Activated CD4-positive, alpha-beta memory T cell treated with anti-CD3 and anti-CD28 coated beads, Interleukin-2, amount 10 ng/mL, durations not matched to agents 7 days and 5 days (primary cell): ENCODE measurements at regions not wholly inside any gene's neighbourhood (a gene's known extent, or its start where the extent isn't known, plus 50 kb on each side); places are given as distances from the start of the nearest gene placed in this dataset.

Experiments used
- CTCF ChIA-PET: fragments of 350-600 bp; sonication (Branson Sonifier 250); formaldehyde crosslinking; loops from one replicate; lab custom pipeline; 2021; ENCODE audit warnings: antibody characterized with exemption, inconsistent platforms; lab: Charles Lee
- POLR2A ChIA-PET: fragments of 350-600 bp; sonication (Branson Sonifier 250); formaldehyde crosslinking; loops from one replicate; lab custom pipeline; 2021; ENCODE audit warnings: antibody characterized with exemption; lab: Charles Lee
- DNase-seq: peaks from one replicate; pipeline ENCODE4 v3.0.0-alpha.2; 2020
- H3K27ac Mint-ChIP-seq: one replicate; pipeline ENCODE4 v1.8.0; 2021; ENCODE audit warnings: mild to moderate bottlenecking, mixed read lengths
- H3K27me3 Mint-ChIP-seq: one replicate; pipeline ENCODE4 v1.8.0; 2021; ENCODE audit warnings: mixed read lengths
- H3K36me3 Mint-ChIP-seq: one replicate; pipeline ENCODE4 v1.8.0; 2021; ENCODE audit warnings: low read depth, mixed read lengths
- H3K4me1 Mint-ChIP-seq: one replicate; pipeline ENCODE4 v1.8.0; 2021; ENCODE audit warnings: mixed read lengths
- H3K4me3 Mint-ChIP-seq: one replicate; pipeline ENCODE4 v1.8.0; 2021; ENCODE audit warnings: mild to moderate bottlenecking, mixed read lengths
- H3K9me3 Mint-ChIP-seq: one replicate; pipeline ENCODE4 v1.8.0; 2021; ENCODE audit warnings: mixed read lengths

- H3K4me1 Mint-ChIP-seq = peaks cover 32% of the 10 kb centered on the region
- H3K9me3 Mint-ChIP-seq = peaks cover 2% of the 10 kb centered on the region
- no peaks in the 10 kb centered on the region for H3K36me3 Mint-ChIP-seq
- POLR2A ChIA-PET = interaction anchor here (0.9 kb wide), 1 partner anchor 15 kb away, joined by 3 read pairs; no protein-coding TSS in a partner anchor
- H3K27me3 Mint-ChIP-seq = peaks cover 12% of the 10 kb centered on the region
- CTCF ChIA-PET = interaction anchor here (1.6 kb wide), 2 partner anchors 16 to 98 kb away, joined by 4 to 7 read pairs; partner anchors contain the start of gene MACIR
- H3K27ac Mint-ChIP-seq = peak overlapping the region; percentile 36
- no peak for DNase-seq
- H3K4me3 Mint-ChIP-seq = no peak overlapping the region
These were observed 98.0 kb downstream of the MACIR start for GRCh38 chr5:103356350-103357091.

GRCh38 chr5:103355579-103355978 lies 97.0 kb downstream of the MACIR start:
- Mint-ChIP-seq H3K27ac (no peak overlapping the region), H3K4me1 (peaks cover 32% of the 10 kb centered on the region), H3K36me3 (no peaks in the 10 kb centered on the region), H3K9me3 (peaks cover 2% of the 10 kb centered on the region), H3K27me3 (peaks cover 15% of the 10 kb centered on the region), H3K4me3 (no peak overlapping the region)
- ChIA-PET CTCF (interaction anchor here (1.6 kb wide), 2 partner anchors 15 to 97 kb away, joined by 4 to 7 read pairs; partner anchors contain the start of gene MACIR), POLR2A (no interaction called here)
- DNase-seq = no peak

GRCh38 chr5:103354446-103354845 lies 95.9 kb downstream of the MACIR start:
- DNase-seq = no peak
- Mint-ChIP-seq H3K9me3 (peaks cover 2% of the 10 kb centered on the region), H3K27ac (no peak overlapping the region), H3K4me1 (peaks cover 32% of the 10 kb centered on the region), H3K36me3 (no peaks in the 10 kb centered on the region), H3K27me3 (peaks cover 25% of the 10 kb centered on the region), H3K4me3 (no peak overlapping the region)
- POLR2A ChIA-PET = no interaction called here
- CTCF ChIA-PET = no interaction called here

- Mint-ChIP-seq H3K4me3 (no peak overlapping the region), H3K27ac (no peak overlapping the region), H3K36me3 (no peaks in the 10 kb centered on the region), H3K4me1 (peaks cover 32% of the 10 kb centered on the region), H3K9me3 (peaks cover 2% of the 10 kb centered on the region), H3K27me3 (peaks cover 27% of the 10 kb centered on the region)
- POLR2A ChIA-PET = no interaction called here
- CTCF ChIA-PET = no interaction called here
- DNase-seq = no peak
These were observed 95.0 kb downstream of the MACIR start for GRCh38 chr5:103353581-103353980.

GRCh38 chr5:103347716-103348423 lies 89.3 kb downstream of the MACIR start:
- no peak for DNase-seq
- POLR2A ChIA-PET = no interaction called here
- Mint-ChIP-seq H3K4me1 (peaks cover 3% of the 10 kb centered on the region), H3K9me3 (peaks cover 6% of the 10 kb centered on the region), H3K27me3 (peaks cover 32% of the 10 kb centered on the region), H3K27ac (no peak overlapping the region), H3K4me3 (no peak overlapping the region), H3K36me3 (no peaks in the 10 kb centered on the region)
- CTCF ChIA-PET = no interaction called here

- Mint-ChIP-seq H3K4me1 (peaks cover 9% of the 10 kb centered on the region), H3K27ac (no peak overlapping the region), H3K9me3 (peaks cover 11% of the 10 kb centered on the region), H3K36me3 (peaks cover 11% of the 10 kb centered on the region), H3K4me3 (no peak overlapping the region), H3K27me3 (peaks cover 21% of the 10 kb centered on the region)
- ChIA-PET CTCF (no interaction called here), POLR2A (no interaction called here)
- DNase-seq = no peak
These were observed 87.7 kb downstream of the MACIR start for GRCh38 chr5:103346162-103346748.

GRCh38 chr5:103345461-103345860 lies 86.9 kb downstream of the MACIR start:
- ChIA-PET POLR2A (no interaction called here), CTCF (no interaction called here)
- DNase-seq = no peak
- Mint-ChIP-seq H3K36me3 (peaks cover 11% of the 10 kb centered on the region), H3K4me1 (peaks cover 17% of the 10 kb centered on the region), H3K4me3 (no peak overlapping the region), H3K27ac (no peak overlapping the region), H3K9me3 (peaks cover 11% of the 10 kb centered on the region), H3K27me3 (peaks cover 20% of the 10 kb centered on the region)

- Mint-ChIP-seq H3K9me3 (peaks cover 11% of the 10 kb centered on the region), H3K4me3 (peak overlapping the region; percentile 9), H3K4me1 (peaks cover 21% of the 10 kb centered on the region), H3K27me3 (peaks cover 21% of the 10 kb centered on the region), H3K36me3 (peaks cover 11% of the 10 kb centered on the region), H3K27ac (peak overlapping the region; percentile 36)
- POLR2A ChIA-PET = interaction anchor here (1.0 to 1.7 kb wide), 3 partner anchors 16 to 221 kb away, joined by 3 to 7 read pairs (median 3); partner anchors contain the start of genes GIN1 and MACIR
- CTCF ChIA-PET = interaction anchor here (1.2 kb wide), 1 partner anchor 15 kb away, joined by 4 read pairs; no protein-coding TSS in a partner anchor
- peak; percentile 30 for DNase-seq
These were observed 82.3 kb downstream of the MACIR start for GRCh38 chr5:103340717-103341388.

GRCh38 chr5:103340132-103340531 lies 81.6 kb downstream of the MACIR start:
- Mint-ChIP-seq H3K27me3 (peaks cover 21% of the 10 kb centered on the region), H3K36me3 (peaks cover 11% of the 10 kb centered on the region), H3K27ac (no peak overlapping the region), H3K4me3 (no peak overlapping the region), H3K9me3 (peaks cover 11% of the 10 kb centered on the region), H3K4me1 (peaks cover 21% of the 10 kb centered on the region)
- ChIA-PET CTCF (no interaction called here), POLR2A (no interaction called here)
- no peak for DNase-seq

- Mint-ChIP-seq H3K9me3 (peaks cover 3% of the 10 kb centered on the region), H3K27me3 (peaks cover 17% of the 10 kb centered on the region), H3K36me3 (peaks cover 3% of the 10 kb centered on the region), H3K27ac (no peak overlapping the region), H3K4me3 (no peak overlapping the region), H3K4me1 (peaks cover 17% of the 10 kb centered on the region)
- CTCF ChIA-PET = no interaction called here
- POLR2A ChIA-PET = no interaction called here
- DNase-seq = no peak
These were observed 78.4 kb downstream of the MACIR start for GRCh38 chr5:103336941-103337340.

GRCh38 chr5:103333376-103333775 lies 74.8 kb downstream of the MACIR start:
- CTCF ChIA-PET = no interaction called here
- peaks cover 43% of the 10 kb centered on the region for H3K27me3 Mint-ChIP-seq
- no peaks in the 10 kb centered on the region for H3K36me3 Mint-ChIP-seq
- no peak for DNase-seq
- H3K9me3 Mint-ChIP-seq = no peaks in the 10 kb centered on the region
- H3K4me1 Mint-ChIP-seq = no peaks in the 10 kb centered on the region
- POLR2A ChIA-PET = no interaction called here
- H3K27ac Mint-ChIP-seq = no peak overlapping the region
- no peak overlapping the region for H3K4me3 Mint-ChIP-seq

- ChIA-PET POLR2A (no interaction called here), CTCF (no interaction called here)
- DNase-seq = no peak
- H3K36me3 Mint-ChIP-seq = no peaks in the 10 kb centered on the region
- no peaks in the 10 kb centered on the region for H3K4me1 Mint-ChIP-seq
- no peaks in the 10 kb centered on the region for H3K9me3 Mint-ChIP-seq
- no peak overlapping the region for H3K4me3 Mint-ChIP-seq
- no peak overlapping the region for H3K27ac Mint-ChIP-seq
- peaks cover 43% of the 10 kb centered on the region for H3K27me3 Mint-ChIP-seq
These were observed 72.3 kb downstream of the MACIR start for GRCh38 chr5:103330875-103331274.
